ENCODE measurements at regions not wholly inside any gene's neighbourhood (a gene's known extent, or its start where the extent isn't known, plus 50 kb on each side); places are given as distances from the start of the nearest gene placed in this dataset.
"Not testable (repeated sequence)": the region's sequence is repeated elsewhere in the genome, so short reads cannot be mapped to it uniquely, and the experiment has no call there.

DNA sequence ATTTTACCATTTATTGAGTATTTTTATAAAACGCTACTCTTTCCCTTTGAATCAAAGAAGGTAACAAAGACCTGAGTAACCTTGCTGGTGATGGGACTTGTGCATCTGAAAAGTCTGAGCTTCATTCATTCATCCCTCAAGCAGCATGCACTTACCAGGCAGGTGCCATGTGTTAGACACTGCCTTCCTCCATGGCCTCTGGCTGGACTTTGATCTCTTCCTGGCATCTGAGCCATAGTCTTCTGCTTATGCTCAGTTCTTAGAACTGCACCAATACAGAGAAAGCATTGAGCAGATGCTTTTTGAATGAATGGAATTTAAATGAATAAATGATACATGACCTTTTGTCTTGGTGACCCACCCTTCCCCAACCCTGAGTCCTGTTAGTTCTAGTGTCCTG lies 251.4 kb upstream of the COPS8 start:
- no peak for DNase-seq

DNA sequence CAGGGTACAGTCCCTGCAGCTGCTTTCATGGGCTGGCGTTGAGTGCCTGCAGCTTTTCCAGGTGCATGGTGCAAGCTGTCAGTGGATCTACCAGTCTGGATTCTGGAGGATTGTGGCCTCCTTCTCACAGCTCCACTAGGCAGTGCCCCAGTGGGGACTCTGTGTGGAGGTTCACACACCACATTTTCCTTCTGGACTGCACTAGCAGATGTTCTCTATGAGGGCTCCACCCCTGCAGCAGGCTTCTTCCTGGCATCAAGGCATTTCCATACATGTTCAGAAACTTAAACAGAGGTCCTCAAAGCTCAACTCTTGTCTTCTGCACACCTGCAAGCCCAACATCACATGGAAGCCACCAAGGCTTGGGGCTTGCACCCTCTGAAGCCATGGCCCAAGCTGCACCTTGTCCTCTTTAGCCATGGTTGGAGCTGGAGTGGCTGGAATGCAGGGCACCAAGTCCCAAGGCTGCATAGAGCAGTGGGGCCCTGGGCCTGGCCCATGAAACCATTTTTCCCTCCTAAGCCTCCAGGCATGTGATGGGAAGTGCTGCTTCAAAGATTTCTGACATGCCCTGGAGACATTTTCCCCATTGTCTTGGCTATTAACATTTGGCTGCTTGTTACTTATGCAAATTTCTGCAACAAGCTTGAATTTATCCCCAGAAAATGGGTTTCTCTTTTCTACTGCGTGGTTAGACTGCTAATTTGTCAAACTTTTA lies 250.2 kb upstream of the COPS8 start:
- no peak for DNase-seq

DNA sequence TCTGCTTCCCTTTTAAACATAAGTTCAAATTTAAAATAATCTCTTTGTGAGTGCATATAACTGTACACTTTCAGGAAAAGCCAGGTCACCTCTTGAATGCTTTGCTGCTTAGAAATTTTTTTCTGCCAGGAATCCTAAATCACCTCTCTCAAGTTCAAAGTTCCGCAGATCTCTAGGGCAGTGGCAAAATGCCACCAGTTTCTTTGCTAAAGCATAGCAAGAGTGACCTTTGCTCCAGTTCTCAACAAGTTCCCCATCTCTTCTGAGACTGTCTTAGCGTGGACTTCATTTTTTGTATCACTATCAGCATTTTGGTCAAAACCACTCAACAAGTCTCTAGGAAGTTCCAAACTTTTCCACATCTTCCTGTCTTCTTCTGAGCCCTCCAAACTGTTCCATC lies 249.7 kb upstream of the COPS8 start:
- not testable (repeated sequence) for DNase-seq

DNA sequence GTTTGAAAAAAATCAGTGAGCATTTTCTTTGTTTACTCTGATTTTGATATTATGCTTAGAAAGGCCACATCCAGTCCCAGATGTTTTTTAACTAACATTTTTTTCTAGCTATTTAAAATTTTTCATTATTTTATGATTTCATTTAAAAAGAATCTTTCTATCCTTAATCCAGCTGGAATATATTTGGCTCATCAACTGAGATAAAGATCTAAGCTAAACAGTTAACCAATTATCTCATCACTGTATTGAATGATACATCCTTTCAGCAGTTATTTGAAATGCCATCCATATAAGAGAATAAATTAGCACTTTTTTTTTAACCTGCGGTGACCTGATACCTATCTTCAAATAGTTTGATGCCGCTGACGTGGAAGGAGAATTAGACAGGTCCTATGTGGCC lies 245.5 kb upstream of the COPS8 start:
- no peak for DNase-seq

DNA sequence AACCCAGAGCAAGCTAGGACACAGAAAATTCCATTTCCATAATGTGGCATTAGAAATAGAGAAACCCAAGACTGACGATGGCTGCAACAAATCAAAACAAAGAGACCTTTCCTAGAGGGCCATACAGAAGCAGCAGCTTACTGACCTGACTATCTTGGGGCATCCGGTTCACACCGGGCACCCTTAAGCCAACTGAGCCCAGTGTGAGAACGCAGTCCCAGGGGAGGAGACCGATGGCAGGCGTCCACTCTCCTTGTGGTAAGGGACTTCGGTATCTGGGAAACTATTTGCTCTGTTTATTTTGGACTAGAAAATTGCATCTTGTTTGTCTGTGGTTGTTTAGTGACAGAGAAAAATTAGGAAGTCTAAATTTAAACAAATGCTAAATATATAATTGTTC lies 244.8 kb upstream of the COPS8 start:
- no peak for DNase-seq

DNA sequence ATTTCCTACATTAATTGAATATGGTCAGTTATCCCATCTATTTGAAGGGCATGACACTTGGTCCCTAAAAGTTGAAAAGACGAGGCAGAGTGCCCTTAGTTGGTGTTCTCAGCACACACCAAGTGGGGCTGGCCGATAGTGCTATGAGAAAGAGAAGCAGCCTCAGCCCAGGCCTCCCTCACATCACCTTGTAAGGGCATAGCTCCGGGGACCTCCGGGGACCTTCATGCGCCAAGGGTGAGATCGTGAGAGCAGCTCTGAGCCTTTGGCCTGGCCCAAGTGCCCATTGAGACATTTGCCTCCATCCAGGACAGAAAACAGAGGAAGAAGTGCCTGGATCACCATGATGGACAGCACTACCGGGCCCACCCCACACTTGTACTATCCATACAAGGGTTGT lies 244.3 kb upstream of the COPS8 start:
- no peak for DNase-seq

DNA sequence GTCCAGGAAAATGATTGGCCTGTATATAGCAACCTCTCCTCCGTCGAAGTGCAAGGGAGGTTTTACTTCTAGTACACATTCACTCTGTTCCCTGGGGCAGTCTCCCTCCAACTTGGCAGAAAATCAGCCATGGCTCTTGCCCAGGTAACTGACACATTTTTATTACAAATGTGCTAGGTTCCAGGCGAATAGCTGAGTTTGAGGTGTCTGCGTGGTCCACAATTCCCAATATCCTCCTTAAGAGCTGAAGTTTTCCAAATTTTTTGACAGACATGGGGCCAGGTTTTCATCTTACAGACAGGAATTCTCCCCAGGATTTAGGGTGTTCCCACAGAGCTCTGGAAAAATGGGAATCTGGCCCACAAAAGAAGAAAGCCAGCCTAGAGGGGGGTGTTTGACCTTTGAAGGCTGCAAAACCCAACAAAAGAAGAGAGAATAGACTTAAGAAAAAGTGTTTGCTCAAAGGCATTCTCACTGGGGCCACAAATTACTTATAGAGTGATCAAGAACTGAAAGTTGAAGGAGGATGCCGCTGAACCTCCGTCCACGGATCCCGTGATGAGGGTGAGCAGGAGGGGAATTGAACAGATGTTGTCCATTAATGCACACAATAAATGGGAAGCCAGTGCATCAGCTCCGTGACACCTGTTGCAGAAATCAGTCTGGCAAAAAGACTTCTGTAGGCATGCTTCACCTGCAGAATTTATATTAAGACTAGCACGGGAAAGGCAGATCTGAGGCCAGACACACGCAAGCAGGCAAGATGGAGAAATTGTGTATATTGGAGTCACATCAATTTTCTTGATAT lies 242.3 kb upstream of the COPS8 start:
- no peak for DNase-seq

DNA sequence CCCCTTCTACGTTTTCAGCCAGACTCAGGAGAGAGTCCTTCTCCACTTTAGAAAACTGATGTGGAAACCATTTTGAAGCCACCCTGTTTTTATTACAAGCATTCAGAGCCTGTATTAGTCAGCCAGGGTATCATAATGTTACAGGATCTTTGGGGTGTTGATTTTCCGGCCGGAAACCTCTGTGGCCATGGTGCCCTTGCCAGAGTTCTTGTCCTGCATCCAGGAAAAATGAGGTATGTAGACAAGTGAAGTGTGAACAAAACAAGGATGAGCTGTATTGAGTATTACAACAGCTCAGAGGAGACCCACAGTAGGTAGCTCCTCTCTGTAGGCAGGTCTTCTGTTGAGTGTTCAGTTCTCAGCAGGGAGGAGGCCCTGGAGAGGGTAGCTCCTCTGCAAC lies 241.0 kb upstream of the COPS8 start:
- no peak for DNase-seq

DNA sequence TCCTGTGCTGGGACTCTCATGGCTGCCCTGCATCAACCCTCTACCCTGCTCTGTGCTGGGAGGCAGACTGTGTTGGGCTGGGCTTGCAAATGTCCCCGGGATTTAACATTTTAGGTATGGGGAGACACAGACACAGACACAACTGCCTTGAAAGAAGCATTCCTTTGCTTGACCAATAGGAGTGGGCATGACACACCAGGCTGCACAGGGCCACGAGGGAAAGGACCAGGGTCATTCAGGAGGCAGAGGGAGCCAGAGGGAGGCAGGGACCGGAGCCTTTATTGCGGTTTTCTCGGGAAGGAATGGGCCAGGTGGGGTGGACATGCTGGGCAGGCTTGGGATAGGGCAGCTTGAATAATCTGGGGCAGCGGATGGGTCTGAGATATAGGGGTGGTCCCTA lies 238.7 kb upstream of the COPS8 start:
- DNase-seq = no peak

DNA sequence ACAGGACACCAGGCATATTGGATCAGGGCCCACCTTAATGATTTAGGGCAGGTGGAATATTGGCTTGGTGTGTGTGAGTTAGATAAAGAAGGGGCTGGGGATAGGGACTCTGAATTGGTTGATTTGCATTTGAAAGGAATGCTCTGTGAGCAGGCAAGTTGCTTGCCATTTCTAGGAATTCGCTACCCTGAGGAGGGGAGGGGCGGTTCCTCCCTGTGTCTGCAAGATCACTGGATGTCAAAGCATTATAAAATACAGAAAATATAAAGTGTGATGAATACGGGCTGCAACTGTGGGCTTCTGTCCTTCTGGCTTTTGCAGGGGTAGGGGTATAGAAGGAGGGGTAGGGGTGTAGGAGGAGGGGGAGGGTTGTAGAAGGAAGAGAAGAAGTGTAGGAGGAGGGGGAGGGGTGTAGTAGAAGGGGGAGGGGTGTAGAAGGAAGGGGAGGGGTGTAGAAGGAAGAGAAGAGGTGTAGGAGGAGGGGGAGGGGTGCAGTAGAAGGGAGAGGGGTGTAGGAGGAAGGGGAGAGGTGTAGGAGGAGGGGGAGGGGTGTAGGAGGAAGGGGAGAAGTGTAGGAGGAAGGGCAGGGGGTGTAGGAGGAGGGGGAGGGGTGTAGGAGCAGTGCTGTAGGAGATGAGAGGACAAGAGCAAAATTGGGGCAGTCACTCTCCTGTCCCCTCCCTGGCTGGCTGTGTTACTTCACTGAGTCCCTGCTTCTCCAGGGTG lies 238.0 kb upstream of the COPS8 start:
- no peak for DNase-seq

DNA sequence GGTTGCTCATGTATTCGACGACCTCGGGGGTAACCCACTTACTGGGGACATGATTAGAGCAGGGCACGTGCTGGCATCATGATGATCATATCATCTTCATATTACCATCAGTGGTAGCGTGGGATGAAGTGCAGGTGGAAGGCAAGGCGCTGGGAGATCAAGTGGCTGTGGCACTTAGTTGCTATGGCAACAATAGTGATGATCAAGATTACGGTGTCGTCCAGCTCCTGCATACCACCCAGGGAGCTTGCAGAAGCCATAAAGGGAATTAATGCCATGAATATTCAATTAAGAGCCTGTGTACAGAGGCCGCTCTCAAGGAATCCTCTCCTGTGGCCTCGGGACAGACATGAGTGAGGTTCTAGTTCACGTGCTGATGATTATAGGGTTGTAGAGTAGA lies 237.2 kb upstream of the COPS8 start:
- DNase-seq = no peak

DNA sequence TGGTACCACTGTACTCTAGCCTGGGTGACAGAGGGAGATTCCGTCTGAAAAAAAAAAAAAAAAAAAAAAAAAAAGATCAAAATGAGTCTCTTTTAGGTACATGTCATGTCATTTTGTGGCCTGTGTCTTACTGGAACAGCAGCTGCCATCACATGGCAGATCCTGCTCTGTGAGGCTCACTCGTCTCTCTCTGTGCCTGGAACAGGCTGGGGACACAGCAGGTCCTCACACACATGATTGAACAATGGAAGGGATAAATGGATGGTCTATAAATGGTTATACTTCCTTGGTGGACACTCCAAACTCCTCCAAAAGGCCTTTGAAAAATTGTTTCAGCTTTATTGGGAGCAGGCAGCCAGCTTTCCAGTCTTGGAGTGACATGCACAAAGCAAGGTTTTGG lies 236.2 kb upstream of the COPS8 start:
- no peak for DNase-seq

DNA sequence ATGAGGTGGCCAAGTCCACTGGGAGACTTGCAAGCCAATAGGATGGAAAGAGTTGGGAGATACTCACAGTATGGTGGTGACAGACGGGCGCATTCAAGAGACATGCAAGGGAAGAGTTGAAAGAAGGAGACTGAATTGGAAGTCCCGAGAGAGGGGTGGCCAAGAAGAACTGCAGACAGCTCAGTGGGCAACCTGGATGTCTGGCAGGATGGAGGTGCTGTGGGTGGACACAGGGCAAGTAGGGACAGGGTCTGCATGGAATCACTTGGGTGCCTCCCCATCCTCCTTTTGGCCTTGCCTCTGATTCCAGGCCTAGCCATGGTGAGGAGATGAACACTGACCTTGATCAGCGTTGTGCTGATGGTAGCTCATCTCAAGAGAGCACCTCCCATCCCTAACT lies 235.7 kb upstream of the COPS8 start:
- DNase-seq = no peak

DNA sequence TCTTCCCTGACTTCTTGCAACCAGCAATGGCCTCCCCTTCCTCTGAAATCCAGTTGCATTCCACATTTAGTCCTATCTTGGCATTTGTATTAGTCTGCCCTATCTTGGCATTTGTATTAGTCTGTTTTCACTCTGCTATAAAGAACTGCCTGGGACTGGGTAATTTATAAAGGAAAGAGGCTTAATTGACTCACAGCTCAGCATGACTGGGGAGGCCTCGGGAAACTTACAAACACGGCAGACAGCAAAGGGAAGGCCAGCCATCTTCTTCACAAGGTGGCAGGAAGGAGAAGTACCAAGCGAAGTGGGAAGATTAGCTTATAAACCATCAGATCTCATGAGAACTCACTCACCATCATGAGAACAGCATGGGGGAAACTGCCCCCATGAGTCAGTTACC lies 234.5 kb upstream of the COPS8 start:
- DNase-seq = no peak

DNA sequence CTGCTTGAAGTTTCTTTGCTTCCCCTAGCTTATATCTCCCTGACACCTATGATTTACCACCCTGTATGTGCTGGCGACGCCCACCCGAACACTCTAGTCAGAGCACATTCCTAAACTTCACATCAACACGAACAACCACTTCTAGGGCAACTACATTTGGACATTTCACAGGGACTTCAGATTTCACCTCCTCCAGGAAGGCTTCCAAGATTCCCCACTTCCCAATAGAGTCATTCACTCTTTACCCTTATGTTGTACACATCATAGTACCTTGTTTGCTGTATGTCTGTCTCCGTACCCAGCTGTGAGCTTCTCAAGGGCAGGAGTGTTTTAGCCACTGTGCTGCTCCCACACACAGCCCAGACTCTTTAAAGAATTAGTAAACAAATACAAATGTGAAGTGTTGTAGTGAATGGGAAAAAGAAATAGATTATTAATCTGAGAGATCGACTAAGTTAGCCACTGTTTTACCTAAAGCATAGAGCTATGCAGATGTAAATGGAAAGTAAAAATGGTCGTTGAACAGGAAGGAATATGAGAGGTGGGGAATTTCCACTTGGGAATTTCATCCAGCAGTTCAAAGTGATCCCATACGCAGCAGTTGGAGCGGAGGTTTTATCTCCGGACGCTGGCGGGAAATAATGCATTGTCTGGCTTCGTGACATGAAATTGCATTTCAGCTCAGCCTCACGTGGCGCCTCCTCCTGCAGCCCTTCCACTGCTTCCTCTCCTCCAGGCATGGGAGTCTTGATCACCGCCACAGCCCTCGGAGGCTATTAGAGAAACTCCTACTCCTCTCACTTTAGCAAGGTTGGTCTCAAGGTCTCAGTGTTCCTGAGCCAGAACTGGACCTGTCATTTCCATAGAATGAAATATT lies 233.4 kb upstream of the COPS8 start:
- DNase-seq = no peak

DNA sequence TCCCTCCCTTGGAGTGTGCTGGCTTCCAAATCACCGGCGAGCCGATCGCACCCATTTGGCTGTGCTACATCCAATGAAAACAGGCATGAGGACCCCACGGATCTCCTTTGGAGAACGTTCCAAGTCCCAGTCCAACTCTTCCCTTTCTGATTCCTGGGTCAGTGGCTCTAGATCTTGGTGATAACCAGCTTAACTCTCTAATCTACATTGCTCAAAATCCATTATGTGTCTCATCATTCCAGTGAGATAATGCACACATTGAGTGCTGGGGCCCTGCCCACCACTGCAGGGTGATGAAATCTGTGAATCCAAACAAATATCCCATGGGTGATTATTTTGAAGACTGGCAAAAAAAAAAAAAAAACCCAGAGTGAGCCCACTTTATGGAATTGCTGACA lies 232.7 kb upstream of the COPS8 start:
- DNase-seq = no peak

DNA sequence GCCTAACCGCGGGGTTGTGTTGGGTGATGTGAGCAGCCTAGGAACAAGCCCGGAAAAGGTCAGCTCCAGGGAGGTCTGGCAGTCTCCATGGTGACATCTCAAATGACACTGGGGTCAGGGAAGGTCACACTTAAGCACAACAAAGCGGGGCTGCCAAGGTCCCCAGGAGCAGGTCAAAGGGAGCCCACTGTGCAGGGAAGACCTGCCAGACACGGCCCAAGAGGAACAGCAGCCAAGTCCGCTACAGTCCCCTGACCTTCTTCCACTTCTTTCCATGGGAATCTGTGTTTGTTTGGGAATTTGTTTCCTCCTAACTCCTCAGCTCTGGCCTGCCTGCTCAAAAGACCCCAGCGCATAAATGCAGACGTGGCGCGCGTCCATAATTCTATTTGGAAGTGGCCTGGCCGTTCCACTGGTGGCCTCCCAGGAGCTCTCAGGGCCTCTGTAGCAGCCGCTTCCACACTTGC lies 232.1 kb upstream of the COPS8 start:
- DNase-seq = no peak

DNA sequence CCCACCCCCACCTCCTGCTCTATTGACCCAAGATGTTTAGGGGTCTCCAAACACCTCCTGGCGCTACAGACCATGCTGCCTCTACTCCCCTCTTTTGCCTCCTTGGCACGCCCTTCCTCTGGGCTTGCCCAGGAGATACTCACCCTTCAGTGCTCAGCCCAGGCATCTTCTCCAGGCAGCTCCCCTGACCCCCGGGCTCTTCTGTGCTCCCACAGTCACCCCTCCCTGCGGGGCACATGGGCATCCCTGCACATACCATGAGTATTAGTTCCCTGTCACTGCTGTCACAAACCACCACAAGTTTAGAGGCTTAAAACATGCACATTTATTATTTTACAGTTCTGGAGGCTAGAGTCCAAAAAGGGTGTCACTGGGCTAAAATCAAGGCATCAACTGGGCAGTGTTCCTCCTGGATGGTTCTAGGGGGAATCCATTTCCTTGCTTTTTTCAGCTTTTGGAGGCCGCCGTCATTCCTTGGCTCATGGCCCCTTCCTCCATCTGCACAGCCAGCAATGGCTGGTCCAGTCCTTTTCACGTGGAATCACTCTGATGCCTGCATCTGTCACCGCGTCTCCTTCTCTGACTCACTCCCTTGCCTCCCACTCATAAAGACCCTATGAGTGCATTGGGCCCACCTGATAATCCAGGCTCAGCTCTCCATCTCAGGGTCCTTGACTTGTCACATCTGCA lies 230.4 kb upstream of the COPS8 start:
- DNase-seq = no peak

DNA sequence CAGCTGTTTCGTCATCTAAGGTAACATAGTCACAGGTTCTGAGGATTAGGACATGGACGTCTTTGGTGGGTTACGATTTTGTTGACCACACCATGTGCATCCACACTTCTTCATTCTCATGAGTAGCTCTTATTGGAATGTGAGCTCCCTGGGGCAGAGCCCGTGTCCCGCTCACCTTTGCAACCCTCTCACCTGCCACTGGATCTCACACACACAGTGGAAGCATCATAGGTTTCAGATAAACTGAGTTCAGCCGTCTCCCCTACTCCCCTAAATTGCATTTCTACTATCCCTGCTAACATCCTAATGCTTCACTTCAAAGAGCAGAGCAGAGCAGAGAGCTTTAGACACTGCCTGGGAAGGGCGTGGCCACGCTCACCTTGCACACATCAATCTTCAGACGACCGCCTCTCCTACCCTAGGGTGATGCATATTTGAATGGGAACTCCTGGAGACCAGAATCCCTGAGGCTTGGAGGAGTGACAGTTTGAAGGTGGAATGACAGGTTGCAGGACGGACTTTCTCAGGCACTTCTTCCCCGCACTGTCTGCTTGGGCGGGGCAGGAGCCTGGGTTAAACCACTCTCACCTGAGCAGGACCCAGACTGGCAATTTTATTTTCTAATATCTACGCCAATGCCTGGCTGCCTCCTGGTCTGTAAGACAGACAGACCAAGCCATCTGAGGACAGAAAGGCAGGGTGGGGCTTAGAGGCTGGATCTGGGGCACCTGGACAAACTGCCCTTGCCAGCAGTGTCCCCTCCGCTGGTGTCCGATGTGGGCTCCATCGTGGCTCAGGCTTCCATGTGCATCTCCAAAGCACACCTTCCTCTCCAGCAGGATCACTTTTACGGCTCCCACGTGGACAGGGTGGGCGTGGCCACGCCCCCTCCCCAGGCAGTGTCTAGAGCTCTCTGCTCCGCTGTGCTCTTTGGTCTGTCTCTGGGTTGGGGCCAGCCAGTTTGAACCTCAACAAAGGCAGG lies 229.5 kb upstream of the COPS8 start:
- no peak for DNase-seq

DNA sequence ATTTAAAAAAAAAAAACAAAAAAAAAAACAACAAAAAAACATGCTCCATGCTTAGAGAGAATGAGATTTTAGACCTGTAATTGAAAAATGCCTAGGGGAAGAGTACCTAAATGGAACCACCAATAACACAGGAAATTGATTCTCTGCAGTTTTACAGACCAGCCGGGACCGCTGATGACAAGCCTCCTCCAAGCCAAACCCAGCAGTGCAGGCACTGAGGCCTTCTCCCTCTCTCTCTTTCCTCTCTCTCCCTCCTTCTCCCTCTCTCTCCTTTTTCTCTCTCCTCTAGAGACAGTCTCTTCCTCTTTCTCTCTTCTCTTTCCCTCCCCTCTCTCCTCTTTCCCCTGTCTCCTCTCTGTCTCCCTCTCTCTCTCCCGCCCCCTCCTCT lies 228.8 kb upstream of the COPS8 start:
- DNase-seq = no peak

DNA sequence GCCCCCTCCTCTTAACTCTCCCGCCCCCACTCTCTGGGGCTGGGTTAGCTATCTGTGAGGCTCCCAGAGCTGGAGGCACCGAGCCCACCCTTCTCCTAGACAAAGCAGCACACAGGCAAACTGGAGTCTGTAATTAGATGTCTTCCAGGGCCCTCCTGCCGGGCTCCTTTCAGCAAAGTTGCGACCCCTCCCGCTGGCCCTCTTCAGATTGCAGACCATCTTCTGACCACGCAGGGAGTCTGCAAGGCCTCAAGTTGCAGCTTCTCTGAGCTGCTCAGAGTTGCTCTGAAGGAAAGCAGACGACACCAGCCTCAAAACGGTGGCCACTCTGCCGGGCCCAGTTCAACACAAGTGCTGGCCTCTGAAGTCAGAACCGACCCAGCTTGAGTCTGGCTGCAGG lies 228.4 kb upstream of the COPS8 start:
- DNase-seq = no peak

Data from stimulated activated CD4-positive, alpha-beta T cell treated with anti-CD3 and anti-CD28 coated beads, Interleukin-4, amount 100 ng/mL, for 4 hours (primary cell).